OCI-LY1 (cell line): ENCODE measurements at regions not wholly inside any gene's neighbourhood (a gene's known extent, or its start where the extent isn't known, plus 50 kb on each side); places are given as distances from the start of the nearest gene placed in this dataset.

Source experiments
- H2AFZ ChIP-seq: fragments of 200-600 bp; sonication (generic), shearing (Covaris generic); 2 replicates; pipeline ENCODE4 v1.6.0; 2014; ENCODE audit warnings: antibody characterized with exemption, mild to moderate bottlenecking, low read length
- H3F3A ChIP-seq: fragments of 200-600 bp; sonication (generic), shearing (Covaris generic); 2 replicates; pipeline ENCODE4 v1.6.0; 2014; ENCODE audit warnings: mild to moderate bottlenecking, antibody characterized with exemption, low read length, moderate library complexity; ENCODE audit not compliant: insufficient read depth
- H3K27ac ChIP-seq: fragments of 200-600 bp; sonication (generic); 2 replicates; pipeline ENCODE4 v1.5.1; 2014; ENCODE audit warnings: low read length, mixed run types, mild to moderate bottlenecking, low read depth; ENCODE audit not compliant: poor library complexity, severe bottlenecking
- H3K27me3 ChIP-seq: fragments of 200-600 bp; sonication (generic); 2 replicates; pipeline ENCODE4 v1.6.0; 2014; ENCODE audit warnings: antibody characterized with exemption, mild to moderate bottlenecking, low read length, moderate library complexity; ENCODE audit not compliant: insufficient read depth
- H3K36me3 ChIP-seq: fragments of 200-600 bp; sonication (generic); 2 replicates; pipeline ENCODE4 v1.6.1; 2014; ENCODE audit warnings: mild to moderate bottlenecking, antibody characterized with exemption, low read length, moderate library complexity, mixed read lengths; ENCODE audit not compliant: insufficient read depth
- H3K4me1 ChIP-seq: fragments of 200-600 bp; sonication (generic); 2 replicates; pipeline ENCODE4 v1.5.1; 2014; ENCODE audit warnings: mild to moderate bottlenecking, low read length, moderate library complexity; ENCODE audit not compliant: insufficient read depth, severe bottlenecking
- H3K4me2 ChIP-seq: fragments of 200-600 bp; sonication (generic), shearing (Covaris generic); 2 replicates; pipeline ENCODE4 v1.6.1; 2014; ENCODE audit warnings: low read length
- H3K4me3 ChIP-seq: fragments of 200-600 bp; sonication (generic); 2 replicates; pipeline ENCODE4 v1.5.1; 2014; ENCODE audit warnings: low read length, low read depth, mild to moderate bottlenecking, mixed read lengths; ENCODE audit not compliant: poor library complexity, severe bottlenecking
- H3K79me2 ChIP-seq: fragments of 200-600 bp; shearing (Covaris generic); 2 replicates; pipeline ENCODE4 v1.6.1; 2016; ENCODE audit warnings: mixed run types, low read length, mixed read lengths; ENCODE audit not compliant: insufficient read depth
- H3K9ac ChIP-seq: fragments of 200-600 bp; sonication (generic), shearing (Covaris generic); 2 replicates; pipeline ENCODE4 v1.6.1; 2014; ENCODE audit warnings: mild to moderate bottlenecking, low read length, mixed read lengths
- H3K9me2 ChIP-seq: fragments of 200-600 bp; sonication (generic), shearing (Covaris generic); 2 replicates; pipeline ENCODE4 v1.6.1; 2014; ENCODE audit warnings: low read depth, mild to moderate bottlenecking, low read length, mixed read lengths
- H3K9me3 ChIP-seq: fragments of 200-600 bp; shearing (Covaris generic); 2 replicates; pipeline ENCODE4 v1.6.1; 2014; ENCODE audit warnings: low read length, mixed read lengths
- H4K20me1 ChIP-seq: fragments of 200-600 bp; sonication (generic), shearing (Covaris generic); 2 replicates; pipeline ENCODE4 v1.6.0; 2016; ENCODE audit warnings: mild to moderate bottlenecking, low read length; ENCODE audit not compliant: insufficient read depth
- EZH2 ChIP-seq: fragments of 200-600 bp; sonication (generic), shearing (Covaris generic); IDR thresholded peaks from 2 replicates; pipeline ENCODE4 v1.8.0; 2017; ENCODE audit warnings: borderline replicate concordance, mixed run types, mild to moderate bottlenecking, antibody characterized with exemption, low read length, moderate library complexity, mixed read lengths
- TF ChIP-seq, protein P1 (sequence below): fragments of 200-600 bp; sonication (generic), shearing (Covaris generic); IDR thresholded peaks from 2 replicates; pipeline ENCODE4 v1.5.1; 2017; ENCODE audit warnings: mild to moderate bottlenecking, antibody characterized with exemption, low read length, moderate library complexity, mixed read lengths

DNA sequence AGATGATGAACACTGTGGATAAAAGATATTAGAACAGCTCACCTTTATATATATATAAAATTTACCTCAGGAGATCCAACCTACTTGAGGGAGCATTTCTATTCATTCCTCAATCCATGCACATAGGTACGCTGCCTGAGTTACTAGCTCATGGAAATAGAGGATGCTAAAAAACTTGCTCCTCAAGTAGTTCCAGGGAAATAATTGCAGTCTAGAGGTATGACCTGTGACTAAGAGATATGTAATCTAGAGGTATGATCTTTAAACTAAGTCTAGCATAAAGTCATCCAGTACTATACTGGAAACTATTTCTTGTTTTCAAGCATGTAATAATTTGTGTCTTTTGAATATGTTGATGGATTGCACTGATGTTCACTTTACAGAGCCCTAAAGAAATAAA lies 471.2 kb downstream of the TAF11L14 start:
- H3K27ac ChIP-seq: no peak overlapping the region
- H3K9me2 ChIP-seq: no peaks in the 10 kb centered on the region
- H3K27me3 ChIP-seq: no peaks in the 10 kb centered on the region
- no peak overlapping the region for H2AFZ ChIP-seq
- H4K20me1 ChIP-seq: no peaks in the 10 kb centered on the region
- TF ChIP-seq, protein P1, sequence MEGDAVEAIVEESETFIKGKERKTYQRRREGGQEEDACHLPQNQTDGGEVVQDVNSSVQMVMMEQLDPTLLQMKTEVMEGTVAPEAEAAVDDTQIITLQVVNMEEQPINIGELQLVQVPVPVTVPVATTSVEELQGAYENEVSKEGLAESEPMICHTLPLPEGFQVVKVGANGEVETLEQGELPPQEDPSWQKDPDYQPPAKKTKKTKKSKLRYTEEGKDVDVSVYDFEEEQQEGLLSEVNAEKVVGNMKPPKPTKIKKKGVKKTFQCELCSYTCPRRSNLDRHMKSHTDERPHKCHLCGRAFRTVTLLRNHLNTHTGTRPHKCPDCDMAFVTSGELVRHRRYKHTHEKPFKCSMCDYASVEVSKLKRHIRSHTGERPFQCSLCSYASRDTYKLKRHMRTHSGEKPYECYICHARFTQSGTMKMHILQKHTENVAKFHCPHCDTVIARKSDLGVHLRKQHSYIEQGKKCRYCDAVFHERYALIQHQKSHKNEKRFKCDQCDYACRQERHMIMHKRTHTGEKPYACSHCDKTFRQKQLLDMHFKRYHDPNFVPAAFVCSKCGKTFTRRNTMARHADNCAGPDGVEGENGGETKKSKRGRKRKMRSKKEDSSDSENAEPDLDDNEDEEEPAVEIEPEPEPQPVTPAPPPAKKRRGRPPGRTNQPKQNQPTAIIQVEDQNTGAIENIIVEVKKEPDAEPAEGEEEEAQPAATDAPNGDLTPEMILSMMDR: no peak
- H3K4me2 ChIP-seq: no peak overlapping the region
- no peaks in the 10 kb centered on the region for H3K36me3 ChIP-seq
- no peak overlapping the region for H3K9ac ChIP-seq
- H3K4me1 ChIP-seq: no peaks in the 10 kb centered on the region
- no peaks in the 10 kb centered on the region for H3K79me2 ChIP-seq
- H3K4me3 ChIP-seq: no peak overlapping the region
- no peaks in the 10 kb centered on the region for H3K9me3 ChIP-seq
- H3F3A ChIP-seq: no peaks in the 10 kb centered on the region

DNA sequence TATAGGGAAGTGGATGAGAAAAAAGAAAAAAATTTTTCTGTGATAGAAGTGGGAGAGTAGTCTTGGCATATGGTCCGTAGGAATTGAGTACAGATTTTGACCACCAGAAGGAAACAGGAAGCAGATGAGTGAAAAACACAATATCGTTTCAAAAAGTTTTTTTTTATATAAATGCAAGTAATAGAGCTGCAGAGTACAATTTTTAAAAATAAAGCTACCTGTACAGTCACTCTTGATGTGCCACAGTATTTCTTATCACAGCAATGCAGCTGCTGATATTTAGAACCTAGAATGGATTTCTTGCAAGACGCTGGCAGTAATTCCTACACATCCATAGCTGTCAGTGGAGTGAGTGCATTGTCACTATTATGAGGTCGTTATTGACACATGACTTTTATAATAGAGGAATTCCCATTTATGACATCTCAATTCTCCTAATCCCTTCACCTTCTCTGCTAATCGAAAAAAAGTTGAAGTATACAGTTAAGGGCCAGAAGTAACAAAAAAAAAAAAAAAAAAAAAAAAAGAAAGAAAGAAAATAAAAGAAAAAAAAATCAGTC lies 477.7 kb downstream of the TAF11L14 start:
- no peak overlapping the region for H2AFZ ChIP-seq
- TF ChIP-seq, protein P1: no peak
- no peak for TF ChIP-seq EZH2
- no peaks in the 10 kb centered on the region for H3K9me2 ChIP-seq
- H3K9me3 ChIP-seq: no peaks in the 10 kb centered on the region
- H4K20me1 ChIP-seq: no peaks in the 10 kb centered on the region
- no peak overlapping the region for H3K4me2 ChIP-seq
- no peak overlapping the region for H3K4me3 ChIP-seq
- no peak overlapping the region for H3K27ac ChIP-seq
- H3K27me3 ChIP-seq: no peaks in the 10 kb centered on the region
- H3K79me2 ChIP-seq: no peaks in the 10 kb centered on the region
- H3K36me3 ChIP-seq: no peaks in the 10 kb centered on the region
- no peak overlapping the region for H3K9ac ChIP-seq
- H3F3A ChIP-seq: no peaks in the 10 kb centered on the region
- H3K4me1 ChIP-seq: no peaks in the 10 kb centered on the region

DNA sequence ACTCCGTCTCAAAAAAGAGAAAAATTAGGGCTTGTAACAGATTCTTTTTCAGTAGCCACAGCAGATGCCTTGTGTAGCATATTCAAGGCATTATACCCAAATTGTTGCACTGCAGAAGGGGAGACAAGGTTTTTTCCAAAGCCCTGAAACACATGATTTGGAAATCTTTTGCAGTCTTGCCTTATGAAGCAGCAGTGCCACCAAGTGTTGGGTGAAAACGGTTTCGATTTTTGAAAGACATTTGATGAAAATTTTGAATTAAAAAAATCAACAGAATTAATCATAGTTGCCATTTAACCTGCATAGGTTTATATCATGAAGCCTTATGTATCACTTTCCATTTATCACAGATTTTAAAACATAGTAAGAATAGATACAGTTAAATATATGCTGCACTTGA lies 479.5 kb downstream of the TAF11L14 start:
- Histone ChIP-seq H3K9ac (no peak overlapping the region), H3K9me3 (no peaks in the 10 kb centered on the region), H3K4me1 (no peaks in the 10 kb centered on the region), H3K79me2 (no peaks in the 10 kb centered on the region), H3K36me3 (no peaks in the 10 kb centered on the region), H3K4me3 (no peak overlapping the region), H2AFZ (no peak overlapping the region), H3K4me2 (no peak overlapping the region), H4K20me1 (no peaks in the 10 kb centered on the region), H3K9me2 (no peaks in the 10 kb centered on the region), H3F3A (no peaks in the 10 kb centered on the region), H3K27ac (no peak overlapping the region), H3K27me3 (no peaks in the 10 kb centered on the region)
- no peak for TF ChIP-seq EZH2
- TF ChIP-seq, protein P1: no peak
